Stimulated activated CD4-positive, alpha-beta T cell treated with anti-CD3 and anti-CD28 coated beads, TNF-alpha, amount 100 ng/mL, for 1 hour (primary cell): ENCODE measurements at regions not wholly inside any gene's neighbourhood (a gene's known extent, or its start where the extent isn't known, plus 50 kb on each side); places are given as distances from the start of the nearest gene placed in this dataset.
A peak's percentile ranks its signal among the peaks of the same experiment; 100 is the strongest.

Experiments
- DNase-seq, 3 donors: peaks; one replicate each; pipeline ENCODE4 v3.0.0-alpha.2; 2020; ENCODE audit warnings: low read depth in 3 of 3, low spot score in 1 of 3

DNA sequence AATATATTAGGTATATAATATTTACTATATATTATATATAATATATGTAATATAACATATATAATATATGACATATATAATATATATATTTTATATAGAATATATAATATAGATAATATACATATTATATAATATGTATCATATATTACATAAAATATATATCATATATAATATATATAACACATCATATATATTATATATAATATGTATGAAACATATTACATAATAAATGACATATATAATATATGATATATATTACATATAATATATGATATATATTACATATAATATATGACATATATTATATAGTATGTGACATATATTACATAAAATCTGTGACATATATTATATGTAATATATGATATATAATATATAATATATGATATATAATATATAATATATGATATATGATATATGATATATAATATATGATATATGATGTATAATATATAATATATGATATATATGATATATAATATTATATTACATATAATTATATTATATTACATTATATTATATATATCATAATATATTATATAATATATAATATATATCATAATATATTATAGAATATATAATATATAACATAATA is 119.5 kb upstream of the RIMBP3 start:
- DNase-seq: no peak

DNA sequence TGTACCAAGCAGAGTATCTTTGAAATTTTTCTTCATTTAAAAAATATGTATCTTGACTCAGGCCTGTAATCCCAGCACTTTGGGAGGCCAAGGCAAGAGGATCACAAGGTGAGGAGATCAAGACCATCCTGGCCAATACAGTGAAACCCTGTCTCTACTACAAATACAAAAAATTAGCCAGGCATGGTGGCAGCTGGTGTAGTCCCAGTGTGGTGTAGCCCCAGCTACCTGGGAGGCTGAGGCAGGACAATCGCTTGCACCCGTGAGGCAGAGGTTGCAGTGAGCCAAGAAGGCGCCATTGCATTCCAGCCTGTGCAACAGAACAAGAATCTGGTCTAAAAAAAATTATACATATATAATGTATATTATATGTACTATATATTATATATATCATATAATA is 118.7 kb upstream of the RIMBP3 start:
- peak; percentile 0 to 49 (median 28) for DNase-seq
